HG02678 (cell line): ENCODE measurements at regions not wholly inside any gene's neighbourhood (a gene's known extent, or its start where the extent isn't known, plus 50 kb on each side); places are given as distances from the start of the nearest gene placed in this dataset.
"Not testable (repeated sequence)": the region's sequence is repeated elsewhere in the genome, so short reads cannot be mapped to it uniquely, and the experiment has no call there.

ENCODE experiments used
- ATAC-seq: cut with Tn5 transposase; IDR thresholded peaks from one replicate; pipeline ENCODE4 v1.9.1; 2021; ENCODE audit warnings: mild to moderate bottlenecking, moderate library complexity; ENCODE audit not compliant: unreplicated experiment

GRCh38 chr16:59090541-59090940 is 356.4 kb upstream of the GOT2 start:
- no peak for ATAC-seq

DNA sequence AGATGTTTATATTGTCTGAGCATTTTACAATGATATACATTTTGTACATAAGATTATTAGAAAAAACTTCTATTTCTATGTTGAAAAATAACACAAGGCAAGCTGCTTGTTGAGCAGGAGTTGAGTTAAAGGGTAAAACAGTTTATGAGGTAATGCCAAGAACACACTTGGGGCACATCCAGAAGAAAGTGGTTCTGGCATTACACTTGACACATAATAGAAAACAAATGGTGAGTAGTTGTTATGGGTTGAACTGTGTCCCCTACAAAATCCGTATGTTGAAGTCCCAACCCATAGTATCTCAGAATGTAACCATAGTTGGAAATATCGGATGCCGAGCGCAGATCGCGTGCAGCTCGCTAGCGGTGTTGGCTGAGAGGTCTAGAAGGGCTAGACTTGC is 354.3 kb upstream of the GOT2 start:
- ATAC-seq, result no peak

DNA sequence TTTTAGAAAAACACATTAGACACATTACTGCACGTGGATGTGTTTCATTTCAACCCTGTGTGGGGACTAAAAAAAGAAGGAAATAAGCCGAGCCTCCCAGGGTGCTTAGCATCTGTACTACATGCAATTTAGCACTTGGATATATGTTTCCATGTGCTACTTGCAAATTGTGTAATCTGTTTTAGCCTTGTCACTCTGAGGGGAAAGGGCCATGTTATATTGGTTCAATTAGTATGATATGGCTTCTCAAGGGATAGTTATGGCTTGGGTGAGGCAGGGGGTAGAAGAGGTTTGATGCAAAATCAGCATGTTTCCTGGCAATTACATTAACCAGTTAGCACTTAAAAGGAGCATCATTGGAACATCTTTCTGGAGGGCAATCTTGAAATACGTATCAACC is 353.5 kb upstream of the GOT2 start:
- no peak for ATAC-seq

DNA sequence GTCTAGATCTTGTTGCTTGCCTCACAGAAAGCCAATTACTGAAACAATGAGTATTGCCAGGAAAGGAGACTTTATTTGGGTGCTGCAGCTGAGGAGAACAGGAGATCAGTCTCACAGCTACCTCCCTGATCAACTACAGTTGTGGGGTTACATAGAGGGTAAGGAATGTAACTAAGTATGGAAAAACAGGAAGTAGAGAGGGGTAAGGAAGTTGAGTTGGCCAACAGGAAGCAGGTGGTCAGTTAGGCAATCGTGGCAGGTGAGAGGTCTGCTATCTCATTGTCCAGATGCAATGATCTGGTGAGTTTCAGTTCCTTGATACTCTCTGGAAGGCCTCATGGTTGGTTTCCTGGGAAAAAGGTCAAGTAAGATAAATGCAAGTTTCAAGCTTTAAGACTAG is 333.1 kb upstream of the GOT2 start:
- ATAC-seq, result no peak

DNA sequence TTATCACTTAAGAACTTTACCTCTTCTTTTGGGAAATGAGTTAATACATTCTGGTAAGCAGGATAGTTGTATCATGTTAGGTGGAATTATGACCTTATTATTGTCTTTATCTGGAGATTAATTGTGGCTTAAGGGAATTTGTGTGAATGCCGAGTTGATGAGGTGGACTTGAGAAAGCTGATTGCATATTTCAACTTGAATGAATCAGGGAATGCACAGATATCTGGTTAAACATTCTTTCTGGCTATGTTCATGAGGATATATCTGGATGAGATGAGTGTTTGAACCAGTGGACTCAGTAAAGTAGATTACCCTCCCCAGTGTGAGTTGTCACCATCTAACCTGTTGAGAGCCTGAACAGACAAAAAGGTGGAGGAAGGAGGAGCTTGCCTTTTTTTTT is 326.1 kb upstream of the GOT2 start:
- ATAC-seq, result no peak

DNA sequence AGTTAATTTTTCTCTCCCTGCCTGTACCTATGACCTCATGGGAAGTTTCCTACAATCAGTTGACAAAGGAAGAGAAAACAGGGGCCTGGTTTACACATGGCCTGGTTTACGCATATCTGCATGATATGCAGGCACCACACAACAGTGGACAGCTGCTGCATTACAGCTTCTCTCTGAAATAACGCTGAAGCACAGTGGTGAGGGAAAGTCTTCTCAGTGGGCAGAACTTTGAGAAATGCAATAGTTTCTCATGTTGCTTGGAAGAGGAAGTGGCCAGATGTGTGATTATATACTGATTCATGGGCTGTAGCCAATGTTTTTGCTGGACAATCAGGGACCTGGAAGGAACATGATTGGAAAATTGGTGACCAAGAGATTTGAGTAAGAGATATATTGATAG is 324.1 kb upstream of the GOT2 start:
- no peak for ATAC-seq

DNA sequence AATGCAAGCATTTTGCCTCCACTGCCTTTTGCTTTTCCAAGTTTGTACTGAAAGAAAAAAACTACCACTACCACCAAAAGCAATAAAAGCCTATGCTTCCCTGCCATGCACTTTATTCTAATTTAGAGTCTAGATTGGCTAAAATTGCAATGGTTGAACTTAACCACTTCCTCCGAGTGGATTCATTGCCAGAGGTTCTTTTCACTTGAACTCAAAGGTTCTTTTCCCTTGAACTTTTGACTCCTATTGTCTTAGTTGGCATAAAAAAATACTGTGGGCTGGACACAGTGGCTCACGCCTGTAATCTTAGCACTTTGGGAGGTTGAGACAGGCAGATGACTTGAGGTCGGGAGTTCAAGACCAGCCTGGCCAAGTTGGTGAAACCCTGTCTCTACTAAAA is 319.8 kb upstream of the GOT2 start:
- no peak for ATAC-seq

DNA sequence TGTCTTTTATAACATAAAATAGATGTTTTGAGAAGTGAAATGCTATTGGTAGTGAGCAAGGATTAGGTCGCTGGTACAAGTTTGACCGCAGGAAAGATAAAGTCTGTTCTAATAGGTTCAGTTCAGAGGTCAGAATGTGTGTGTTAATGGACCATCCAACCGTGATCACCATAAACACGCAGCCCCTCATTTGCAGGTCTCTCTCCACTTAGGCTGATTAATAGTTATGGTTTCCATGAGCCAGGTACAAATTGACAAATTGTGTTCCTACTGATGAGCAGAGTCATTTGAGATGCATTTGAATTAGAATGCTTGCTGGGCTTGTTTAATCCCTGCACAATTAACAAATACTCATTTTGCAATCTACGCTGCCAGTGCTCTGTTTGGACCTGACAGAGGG is 318.1 kb upstream of the GOT2 start:
- no peak for ATAC-seq

- no peak for ATAC-seq
Observed at GRCh38 chr16:59048876-59049275, 314.8 kb upstream of the GOT2 start.

DNA sequence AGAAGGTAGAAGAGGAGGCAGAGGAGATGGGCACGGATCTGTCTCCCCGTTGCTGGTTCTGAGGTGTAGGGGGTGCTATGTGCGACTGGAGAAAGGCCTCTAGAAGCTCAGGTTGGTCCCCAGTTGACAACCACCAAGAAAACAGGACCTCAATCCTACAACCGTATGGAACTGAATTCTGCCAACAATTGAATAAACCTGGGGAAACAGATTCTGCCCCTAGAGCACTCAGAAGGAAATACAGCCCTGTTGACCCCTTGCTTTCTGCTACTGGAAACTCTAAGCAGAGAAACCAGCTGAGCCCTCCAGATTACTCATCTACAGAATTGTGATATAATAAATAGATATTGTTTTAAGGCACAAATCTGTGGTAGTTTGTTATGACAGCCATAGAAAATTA is 313.0 kb upstream of the GOT2 start:
- ATAC-seq, result no peak

- no peak for ATAC-seq
Observed at GRCh38 chr16:59046335-59046734, 312.2 kb upstream of the GOT2 start.

DNA sequence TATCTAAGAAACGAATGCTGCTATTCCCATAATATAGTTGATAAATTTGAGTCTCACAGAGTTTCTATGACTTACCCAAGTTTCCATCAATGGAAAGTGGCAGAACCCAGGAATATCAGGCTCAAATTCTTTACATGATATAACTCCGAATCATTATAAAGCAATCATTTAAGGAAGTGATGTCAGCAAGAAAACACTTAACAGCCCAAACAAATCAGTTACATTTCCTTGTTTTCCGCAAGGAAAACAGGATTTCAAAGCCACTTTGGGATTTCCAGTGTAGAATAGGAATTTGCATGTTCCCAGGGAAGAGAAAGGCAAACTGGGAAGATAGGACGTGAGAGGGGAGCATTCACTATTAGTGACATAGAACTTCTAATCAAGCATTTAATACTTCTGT is 311.4 kb upstream of the GOT2 start:
- ATAC-seq, result no peak

DNA sequence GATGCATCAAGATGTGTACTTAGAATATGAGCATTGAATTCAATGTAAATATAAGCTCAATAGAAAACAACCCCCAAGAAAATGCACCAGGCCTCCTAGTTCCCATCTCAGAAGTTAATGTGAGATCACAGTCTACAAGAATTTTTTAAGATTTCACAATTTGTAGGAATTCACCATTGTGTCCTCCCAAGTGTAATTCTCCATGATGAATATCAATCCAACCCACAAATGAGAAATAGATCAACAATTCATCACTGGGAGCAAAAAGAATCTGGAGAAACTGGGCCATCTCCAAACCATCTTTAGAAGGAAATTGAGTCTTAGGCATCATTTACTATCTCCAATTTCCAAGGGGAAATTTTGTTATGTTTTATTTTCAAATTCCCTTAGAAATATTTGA is 310.5 kb upstream of the GOT2 start:
- ATAC-seq, result no peak

DNA sequence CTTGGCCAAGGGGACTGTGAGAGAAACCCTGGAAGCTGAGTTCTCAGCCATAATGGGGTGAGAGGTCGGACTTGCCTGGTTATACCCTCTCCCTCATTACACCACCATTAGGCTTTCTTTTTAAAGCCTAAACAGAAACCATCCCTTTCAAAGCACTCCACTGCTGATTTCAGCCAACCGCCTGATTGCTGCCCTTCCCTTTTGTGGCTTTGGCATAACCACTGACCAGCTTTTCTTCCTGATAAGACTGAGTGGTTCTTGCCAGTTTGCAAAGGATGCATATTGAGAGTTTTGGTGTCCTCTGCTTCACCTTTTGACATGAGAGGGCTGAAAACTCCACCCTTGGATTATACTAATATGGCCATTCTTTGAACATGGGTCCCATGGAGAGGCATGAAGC is 308.2 kb upstream of the GOT2 start:
- ATAC-seq, result no peak

DNA sequence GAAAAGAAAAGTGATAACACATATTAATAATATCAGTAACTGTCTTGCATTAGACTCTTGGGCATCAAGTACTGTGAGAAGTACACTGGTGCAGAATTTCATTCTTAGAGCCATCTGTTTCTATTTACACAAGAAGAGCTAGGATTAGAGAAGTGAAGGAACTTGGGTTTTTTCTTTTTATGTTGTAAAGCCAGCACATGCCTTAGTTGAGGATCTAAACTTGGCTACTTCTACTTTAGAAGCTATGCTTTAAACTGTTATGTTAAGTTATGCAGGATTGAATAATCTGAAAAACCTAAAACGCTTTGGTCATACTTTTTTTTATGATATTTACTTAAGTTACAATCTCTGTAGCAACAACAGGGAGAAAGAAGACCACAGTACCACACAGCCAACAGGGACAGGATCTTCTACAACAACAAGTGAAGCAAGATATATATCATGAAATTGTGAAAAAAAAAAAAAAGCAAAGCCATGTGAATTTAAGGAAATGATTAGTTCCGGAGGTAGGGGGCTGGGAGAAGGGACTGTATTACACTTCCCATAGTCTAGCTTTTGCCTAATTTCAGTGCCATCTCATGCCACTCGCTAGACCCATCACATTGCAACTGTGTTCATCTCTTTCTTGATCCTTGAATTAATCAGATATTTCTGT is 305.1 kb upstream of the GOT2 start:
- ATAC-seq, result no peak

- no peak for ATAC-seq
Observed at GRCh38 chr16:59030923-59031485, 296.9 kb upstream of the GOT2 start.

DNA sequence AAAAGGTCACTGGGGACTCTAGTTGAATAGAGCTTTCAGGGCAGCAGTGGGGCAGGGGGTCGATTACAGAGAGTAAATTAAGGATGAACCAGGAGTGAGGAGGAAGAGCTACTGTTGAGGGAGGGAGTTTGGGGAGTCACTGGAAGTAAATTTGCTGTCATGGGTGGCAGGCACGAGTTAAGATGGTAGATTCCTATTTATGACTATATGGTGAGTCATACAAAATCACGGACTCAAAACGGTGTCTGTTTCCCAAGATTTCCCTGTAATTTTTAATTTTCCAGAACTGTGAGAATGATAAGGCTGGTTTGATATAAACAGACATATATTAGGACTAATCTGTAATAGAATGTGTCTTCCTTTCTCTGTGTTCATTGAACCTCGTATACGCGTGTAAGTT is 287.6 kb upstream of the GOT2 start:
- no peak for ATAC-seq

GRCh38 chr16:59013930-59014329 is 279.8 kb upstream of the GOT2 start:
- ATAC-seq, result no peak

DNA sequence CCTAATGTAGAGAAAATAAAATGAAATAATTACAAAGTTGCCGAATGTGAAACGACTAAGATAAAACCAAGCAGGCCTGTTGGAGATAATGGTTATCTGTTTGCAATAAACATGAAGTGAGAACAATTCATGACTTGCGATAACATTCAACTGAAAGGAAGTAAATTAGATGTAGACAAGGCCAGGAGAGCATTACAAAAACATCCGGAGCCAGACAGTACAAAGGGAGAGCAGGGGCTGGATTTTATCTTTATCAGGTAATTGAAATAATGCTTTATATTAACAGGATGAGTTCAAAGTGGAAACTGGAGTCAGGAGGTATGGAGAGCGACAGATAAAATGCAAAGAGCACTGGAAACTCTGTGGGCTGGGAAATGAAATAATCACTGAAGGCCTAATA is 265.6 kb upstream of the GOT2 start:
- no peak for ATAC-seq

DNA sequence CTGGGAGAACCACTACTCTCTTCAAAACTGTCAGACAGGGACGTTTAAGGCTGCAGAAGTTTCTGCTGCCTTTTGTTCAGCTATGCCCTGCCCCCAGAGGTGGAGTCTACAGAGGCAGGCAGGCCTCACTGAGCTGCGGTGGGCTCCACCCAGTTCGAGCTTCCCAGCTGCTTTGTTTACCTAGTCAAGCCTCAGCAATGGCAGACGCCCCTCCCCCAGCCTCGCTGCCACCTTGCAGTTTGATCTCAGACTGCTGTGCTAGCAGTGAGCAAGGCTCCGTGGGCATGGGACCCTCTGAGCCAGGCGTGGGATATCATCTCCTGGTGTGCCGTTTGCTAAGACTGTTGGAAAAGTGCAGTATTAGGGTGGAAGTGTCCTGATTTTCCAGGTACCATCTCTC is 258.6 kb upstream of the GOT2 start:
- ATAC-seq, result not testable (repeated sequence)

DNA sequence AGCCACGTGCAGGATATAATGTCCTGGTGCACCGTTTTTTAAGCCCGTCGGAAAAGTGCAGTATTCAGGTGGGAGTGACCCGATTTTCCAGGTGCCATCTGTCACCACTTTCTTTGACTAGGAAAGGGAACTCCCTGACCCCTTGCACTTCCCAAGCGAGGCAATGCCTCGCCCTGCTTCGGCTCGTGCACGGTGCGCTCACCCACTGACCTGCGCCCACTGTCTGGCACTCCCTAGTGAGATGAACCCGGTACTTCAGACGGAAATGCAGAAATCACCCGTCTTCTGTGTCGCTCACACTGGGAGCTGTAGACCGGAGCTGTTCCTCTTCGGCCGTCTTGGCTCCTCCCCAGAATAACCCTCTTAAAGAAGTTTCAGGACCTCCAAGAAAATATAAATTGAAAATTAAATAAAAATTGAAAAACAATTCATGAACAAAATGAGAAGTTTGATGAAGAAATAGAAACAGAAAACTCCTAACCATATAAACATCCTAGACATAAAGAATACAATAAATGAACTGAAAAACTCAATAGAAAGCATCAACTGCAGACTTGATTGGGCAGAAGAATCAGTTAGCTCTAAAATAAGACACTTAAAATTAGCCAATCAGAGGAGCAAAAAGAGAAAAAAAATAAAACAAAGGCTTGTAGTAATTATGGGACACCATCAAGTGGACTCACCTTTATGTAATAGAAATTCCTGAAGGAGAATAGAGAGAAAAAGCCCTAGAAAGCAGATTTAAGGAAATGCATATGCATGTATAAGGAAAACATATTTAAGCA is 249.3 kb upstream of the GOT2 start:
- ATAC-seq, result not testable (repeated sequence)

- peak; percentile 60 for ATAC-seq
Observed at GRCh38 chr16:58970775-58971174, 236.7 kb upstream of the GOT2 start.
